ENCODE measurements at regions not wholly inside any gene's neighbourhood (a gene's known extent, or its start where the extent isn't known, plus 50 kb on each side); places are given as distances from the start of the nearest gene placed in this dataset.

GRCh38 chr4:53937918-53938317 lies 126.5 kb downstream of the CHIC2 start:
- TF ChIP-seq GATA3 (IDR thresholded peaks at IDR 0.05; ENCODE audit: low read depth, low read length) (no peak), GATA2 (IDR thresholded peaks at IDR 0.05; ENCODE audit: low read depth, low read length) (no peak)
